ENCODE measurements at regions not wholly inside any gene's neighbourhood (a gene's known extent, or its start where the extent isn't known, plus 50 kb on each side); places are given as distances from the start of the nearest gene placed in this dataset.

DNA sequence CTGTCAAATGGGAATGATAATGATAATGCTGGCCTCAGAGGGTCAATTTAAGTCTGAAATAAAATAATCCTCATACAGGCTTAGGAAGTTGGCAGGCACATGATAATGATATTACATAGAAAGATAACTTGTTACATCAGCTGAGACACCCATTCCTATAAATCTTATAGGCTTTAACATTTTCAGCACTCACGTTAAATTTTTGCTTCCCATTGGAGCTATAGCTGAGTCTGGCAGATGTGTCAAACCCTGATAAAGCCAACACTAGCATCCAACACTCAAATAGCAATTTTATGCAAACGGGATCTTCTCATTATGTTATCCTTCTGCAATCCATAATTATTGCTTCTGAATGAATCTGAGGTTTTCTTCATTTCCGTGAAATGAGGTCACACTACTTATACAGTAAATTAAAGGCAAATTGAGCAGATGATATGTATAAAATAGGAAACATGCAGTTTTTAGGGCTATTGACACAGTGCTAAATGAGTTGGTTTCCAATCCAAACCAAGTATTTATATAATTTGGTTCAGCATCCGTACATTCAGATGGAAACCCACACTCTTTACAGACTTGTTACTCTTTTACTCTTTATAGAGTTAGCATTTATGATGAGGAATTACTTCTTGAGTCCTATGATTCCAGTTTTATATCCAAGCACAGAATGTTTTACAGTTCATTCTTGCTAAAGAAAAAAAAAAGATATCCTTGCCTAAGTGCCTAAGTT lies 481.6 kb downstream of the BTBD3 start:
- no peaks in the 10 kb centered on the region for H3K79me2 ChIP-seq (ENCODE audit: insufficient read depth, low read length)
- H4K20me1 ChIP-seq (ENCODE audit: insufficient read depth, low read length) = no peaks in the 10 kb centered on the region
- ATAC-seq (ENCODE audit: insufficient read depth, low read depth) = no peak
- no peak overlapping the region for H2AFZ ChIP-seq (ENCODE audit: low read depth, low read length)
- H3K9me3 ChIP-seq (ENCODE audit: insufficient read depth, low read length, severe bottlenecking) = no peaks in the 10 kb centered on the region
- no peak overlapping the region for H3K4me3 ChIP-seq (ENCODE audit: low read depth in 1 of 2, low read length in 2 of 2)
- H3K9ac ChIP-seq (ENCODE audit: low read depth, low read length) = no peak overlapping the region
- H3K27me3 ChIP-seq (ENCODE audit: insufficient read depth, low read length, poor library complexity) = no peaks in the 10 kb centered on the region
- H3K4me2 ChIP-seq (ENCODE audit: insufficient read depth, low read length) = no peak overlapping the region
- H3K27ac ChIP-seq (ENCODE audit: low read length) = no peak overlapping the region
- TF ChIP-seq, protein P1, sequence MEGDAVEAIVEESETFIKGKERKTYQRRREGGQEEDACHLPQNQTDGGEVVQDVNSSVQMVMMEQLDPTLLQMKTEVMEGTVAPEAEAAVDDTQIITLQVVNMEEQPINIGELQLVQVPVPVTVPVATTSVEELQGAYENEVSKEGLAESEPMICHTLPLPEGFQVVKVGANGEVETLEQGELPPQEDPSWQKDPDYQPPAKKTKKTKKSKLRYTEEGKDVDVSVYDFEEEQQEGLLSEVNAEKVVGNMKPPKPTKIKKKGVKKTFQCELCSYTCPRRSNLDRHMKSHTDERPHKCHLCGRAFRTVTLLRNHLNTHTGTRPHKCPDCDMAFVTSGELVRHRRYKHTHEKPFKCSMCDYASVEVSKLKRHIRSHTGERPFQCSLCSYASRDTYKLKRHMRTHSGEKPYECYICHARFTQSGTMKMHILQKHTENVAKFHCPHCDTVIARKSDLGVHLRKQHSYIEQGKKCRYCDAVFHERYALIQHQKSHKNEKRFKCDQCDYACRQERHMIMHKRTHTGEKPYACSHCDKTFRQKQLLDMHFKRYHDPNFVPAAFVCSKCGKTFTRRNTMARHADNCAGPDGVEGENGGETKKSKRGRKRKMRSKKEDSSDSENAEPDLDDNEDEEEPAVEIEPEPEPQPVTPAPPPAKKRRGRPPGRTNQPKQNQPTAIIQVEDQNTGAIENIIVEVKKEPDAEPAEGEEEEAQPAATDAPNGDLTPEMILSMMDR (IDR thresholded peaks at IDR 0.05; ENCODE audit: borderline replicate concordance, extremely low read depth, low read length, poor library complexity, severe bottlenecking) = no peak
- TF ChIP-seq EZH2 (IDR thresholded peaks at IDR 0.05; ENCODE audit: borderline replicate concordance, low read depth, low read length, severe bottlenecking) = no peak
- no peak for DNase-seq
- H3K36me3 ChIP-seq (ENCODE audit: insufficient read depth, low read length) = no peaks in the 10 kb centered on the region
- no peaks in the 10 kb centered on the region for H3K4me1 ChIP-seq (ENCODE audit: insufficient read depth, low read length)

DNA sequence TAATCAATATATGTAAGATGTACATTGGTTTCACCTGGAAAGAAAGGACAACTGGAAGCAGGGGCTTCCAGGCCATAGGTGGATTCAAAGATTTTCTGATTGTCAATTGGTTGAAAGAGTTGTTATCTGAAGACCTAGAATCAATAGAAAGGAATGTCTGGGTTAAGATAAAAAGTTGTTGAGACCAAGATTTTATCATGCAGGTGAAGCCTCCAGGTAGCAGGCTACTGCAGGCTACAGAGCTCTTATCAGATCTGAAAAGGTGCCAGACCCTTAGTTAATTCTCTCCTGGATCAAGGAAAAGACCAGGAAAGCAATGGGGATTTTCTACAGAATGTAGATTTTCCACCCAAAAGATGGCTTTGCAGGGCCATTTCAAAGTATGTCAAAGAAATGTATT lies 487.2 kb downstream of the BTBD3 start:
- Histone ChIP-seq H3K4me2 (ENCODE audit: insufficient read depth, low read length) (no peak overlapping the region), H3K9ac (ENCODE audit: low read depth, low read length) (no peak overlapping the region), H3K79me2 (ENCODE audit: insufficient read depth, low read length) (no peaks in the 10 kb centered on the region), H3K9me3 (ENCODE audit: insufficient read depth, low read length, severe bottlenecking) (no peaks in the 10 kb centered on the region), H3K27me3 (ENCODE audit: insufficient read depth, low read length, poor library complexity) (no peaks in the 10 kb centered on the region), H2AFZ (ENCODE audit: low read depth, low read length) (no peak overlapping the region), H3K36me3 (ENCODE audit: insufficient read depth, low read length) (no peaks in the 10 kb centered on the region), H3K4me3 (ENCODE audit: low read depth in 1 of 2, low read length in 2 of 2) (no peak overlapping the region), H3K4me1 (ENCODE audit: insufficient read depth, low read length) (no peaks in the 10 kb centered on the region), H3K27ac (ENCODE audit: low read length) (no peak overlapping the region), H4K20me1 (ENCODE audit: insufficient read depth, low read length) (no peaks in the 10 kb centered on the region)
- ATAC-seq (ENCODE audit: insufficient read depth, low read depth) (no peak), DNase-seq (no peak)
- TF ChIP-seq EZH2 (IDR thresholded peaks at IDR 0.05; ENCODE audit: borderline replicate concordance, low read depth, low read length, severe bottlenecking) = no peak
- TF ChIP-seq, protein P1 (IDR thresholded peaks at IDR 0.05; ENCODE audit: borderline replicate concordance, extremely low read depth, low read length, poor library complexity, severe bottlenecking) = no peak

DNA sequence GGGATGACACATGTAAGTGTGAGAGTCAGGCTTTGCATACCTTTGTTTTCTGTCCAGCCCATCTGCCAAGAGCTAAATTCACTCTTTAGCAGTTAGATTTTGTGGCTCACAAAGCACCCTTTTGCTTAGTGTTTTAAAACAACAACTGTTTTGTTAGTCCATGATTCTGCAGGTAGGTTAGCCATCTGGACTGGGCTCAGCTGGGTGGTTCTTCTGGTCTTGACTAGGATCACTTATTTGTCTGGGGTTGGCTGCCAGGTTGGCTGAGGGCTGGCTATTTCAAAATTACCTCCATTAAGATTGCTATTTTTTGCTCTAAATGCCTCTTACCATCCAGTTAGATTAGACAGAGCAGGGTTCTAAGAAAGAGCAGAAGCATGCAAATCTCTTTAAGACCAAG lies 489.3 kb downstream of the BTBD3 start:
- Histone ChIP-seq H3K9me3 (ENCODE audit: insufficient read depth, low read length, severe bottlenecking) (no peaks in the 10 kb centered on the region), H4K20me1 (ENCODE audit: insufficient read depth, low read length) (no peaks in the 10 kb centered on the region), H3K27ac (ENCODE audit: low read length) (no peak overlapping the region), H3K36me3 (ENCODE audit: insufficient read depth, low read length) (no peaks in the 10 kb centered on the region), H3K27me3 (ENCODE audit: insufficient read depth, low read length, poor library complexity) (no peaks in the 10 kb centered on the region), H3K4me1 (ENCODE audit: insufficient read depth, low read length) (no peaks in the 10 kb centered on the region), H3K9ac (ENCODE audit: low read depth, low read length) (no peak overlapping the region), H3K4me2 (ENCODE audit: insufficient read depth, low read length) (no peak overlapping the region), H2AFZ (ENCODE audit: low read depth, low read length) (no peak overlapping the region), H3K4me3 (ENCODE audit: low read depth in 1 of 2, low read length in 2 of 2) (no peak overlapping the region), H3K79me2 (ENCODE audit: insufficient read depth, low read length) (no peaks in the 10 kb centered on the region)
- TF ChIP-seq, protein P1 (IDR thresholded peaks at IDR 0.05; ENCODE audit: borderline replicate concordance, extremely low read depth, low read length, poor library complexity, severe bottlenecking) = no peak
- TF ChIP-seq EZH2 (IDR thresholded peaks at IDR 0.05; ENCODE audit: borderline replicate concordance, low read depth, low read length, severe bottlenecking) = no peak
- ATAC-seq (ENCODE audit: insufficient read depth, low read depth) (no peak), DNase-seq (no peak)
